Adrenal gland (tissue), 9 donors: ENCODE measurements at regions not wholly inside any gene's neighbourhood (a gene's known extent, or its start where the extent isn't known, plus 50 kb on each side); places are given as distances from the start of the nearest gene placed in this dataset.

ENCODE experiments used
- DNase-seq, 7 donors: peaks; one replicate each; pipeline ENCODE4 v3.0.0-alpha.2; 2019 to 2020
- H3K27ac ChIP-seq, 5 donors: fragments of 200-600 bp; sonication (generic) in 4 of 5; 1 replicate in 3 of 5; 2 replicates in 2 of 5; pipeline versions ENCODE4 v1.5.1 to v1.8.0; 2016 to 2020; ENCODE audit warnings: mild to moderate bottlenecking in 1 of 5
- H3K27me3 ChIP-seq: fragments of 200-600 bp; 2 replicates; pipeline ENCODE4 v1.8.0; 2021
- H3K36me3 ChIP-seq, 2 donors: fragments of 200-600 bp; replicated peaks in 1 of 2; 1 replicate in 1 of 2; 2 replicates in 1 of 2; pipeline versions ENCODE4 v1.5.1 to v1.8.0; 2018 to 2022
- H3K4me1 ChIP-seq, 2 donors: fragments of 200-600 bp; replicated peaks in 1 of 2; 1 replicate in 1 of 2; 2 replicates in 1 of 2; pipeline versions ENCODE4 v1.5.1 to v1.8.0; 2018 to 2021
- H3K4me3 ChIP-seq, 4 donors: fragments of 200-600 bp; sonication (generic) in 3 of 4; one replicate each; pipeline ENCODE4 v1.5.1; 2016 to 2018
- H3K9me3 ChIP-seq, 3 donors: fragments of 200-600 bp; sonication (generic) in 1 of 3; replicated peaks in 1 of 3; 1 replicate in 2 of 3; 2 replicates in 1 of 3; pipeline versions ENCODE4 v1.5.1 to v1.8.0; 2016 to 2021
- CTCF ChIP-seq, 6 experiments: fragments of 450-650 bp in 4 of 6; fragments of 200-600 bp in 2 of 6; sonication (generic) in 1 of 6; IDR thresholded peaks; 1 replicate in 5 of 6; 2 replicates in 1 of 6; pipeline versions ENCODE4 v1.5.1 to v1.8.0; 2016 to 2021; ENCODE audit warnings: antibody characterized with exemption in 6 of 6, mild to moderate bottlenecking in 2 of 6, moderate library complexity in 1 of 6
- POLR2A ChIP-seq, 2 donors: fragments of 450-650 bp; IDR thresholded peaks; one replicate each; pipeline ENCODE4 v1.6.1; 2017; ENCODE audit warnings: antibody characterized with exemption in 2 of 2, mild to moderate bottlenecking in 2 of 2, moderate library complexity in 1 of 2
- WGBS, 4 donors: extraction: QIAGEN DNeasy Blood & Tissue Kit in 2 of 4; methylation state at CpG; one replicate each; pipeline versions ENCODE4 v1.1.5 to v1.1.7; 2013 to 2017; 5-methylcytosine and 5-hydroxymethylcytosine counted together
- intact Hi-C, 2 donors: fragments of 100-400 bp; cut with DNase I; formaldehyde crosslinking; loops; one replicate each; pipeline versions ENCODE4 v1.14.1 to v1.15.0; 2022 to 2023
- donor health status: healthy with polysubstance abuse.
- donor health status: Bipolar disorder and iron deficiency.
- donor health status: DM: yes; HTN: yes; CAD: no.
- donor health status: DM: no; HTN: no; CAD: no.
- donor health status: DM: no; HTN: no; CAD: no.

DNA sequence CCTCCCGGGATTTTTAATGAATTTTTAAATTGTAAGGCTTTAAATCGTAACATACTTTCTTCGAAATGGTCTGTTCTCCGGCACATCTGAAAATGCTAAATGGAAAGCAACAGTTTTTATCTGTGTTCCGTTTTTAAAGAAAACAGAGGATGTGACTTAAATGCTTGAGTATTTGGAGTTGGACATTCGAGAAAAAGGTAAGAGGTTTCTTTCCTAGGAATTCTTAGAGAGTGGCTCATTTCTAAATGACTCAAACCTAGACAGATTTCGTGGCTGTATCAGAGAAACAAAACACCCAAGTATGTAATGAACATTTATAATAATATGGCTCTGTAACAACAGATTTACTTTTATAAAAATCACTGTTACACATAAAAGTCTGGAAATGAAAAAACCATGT lies 177.6 kb upstream of the CCDC68 start:
- H3K27me3 ChIP-seq = no peaks in the 10 kb centered on the region
- 79 to 80% (median 79%) methylated on average over 7 of the region's 7 CpGs for WGBS, 4 donors
- intact Hi-C loops = no loop called here
- no peaks in the 10 kb centered on the region for H3K9me3 ChIP-seq
- no peak for DNase-seq
- H3K27ac ChIP-seq = no peak overlapping the region
- H3K4me1 ChIP-seq = no peaks in the 10 kb centered on the region
- no peak for TF ChIP-seq CTCF (IDR thresholded peaks at IDR 0.05)
- H3K4me3 ChIP-seq = no peak overlapping the region
- no peaks in the 10 kb centered on the region for H3K36me3 ChIP-seq

- 69 to 77% (median 76%) methylated on average over 6 of the region's 6 CpGs for WGBS, 4 donors
- H3K36me3 ChIP-seq = no peaks in the 10 kb centered on the region
- TF ChIP-seq CTCF (IDR thresholded peaks at IDR 0.05) (no peak), POLR2A (IDR thresholded peaks at IDR 0.05) (no peak)
- intact Hi-C loops = no loop called here
- H3K4me3 ChIP-seq = no peak overlapping the region
- no peaks in the 10 kb centered on the region for H3K9me3 ChIP-seq
- H3K4me1 ChIP-seq = no peaks in the 10 kb centered on the region
- no peak for DNase-seq
- no peak overlapping the region for H3K27ac ChIP-seq
- H3K27me3 ChIP-seq = no peaks in the 10 kb centered on the region
These were observed 177.0 kb upstream of the CCDC68 start for GRCh38 chr18:55136258-55136657.

- DNase-seq = no peak
- no peak for TF ChIP-seq CTCF (IDR thresholded peaks at IDR 0.05)
- TF ChIP-seq POLR2A (IDR thresholded peaks at IDR 0.05) = no peak
- intact Hi-C loops = no loop called here
These were observed 174.1 kb upstream of the CCDC68 start for GRCh38 chr18:55133378-55133777.

DNA sequence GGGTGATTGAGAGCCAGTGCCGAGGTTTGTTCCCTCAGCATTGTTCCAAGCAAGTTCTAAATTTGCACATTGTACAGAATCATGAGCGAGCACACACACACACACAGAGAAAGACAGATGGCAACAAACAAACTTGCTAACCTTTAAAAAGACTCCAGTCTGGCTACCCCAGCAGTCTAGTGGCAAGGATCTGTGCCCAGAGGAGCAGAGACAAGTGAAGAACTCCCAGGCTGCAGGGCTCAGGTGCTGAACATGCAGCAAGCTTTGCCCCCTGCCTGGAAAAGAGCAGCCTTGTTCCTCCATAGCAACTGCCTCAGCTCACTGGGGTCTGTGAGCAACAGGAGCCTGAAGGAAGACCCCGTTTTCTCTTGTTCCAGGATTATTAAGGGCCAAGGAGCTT lies 169.2 kb upstream of the CCDC68 start:
- intact Hi-C loops = no loop called here
- H3K4me1 ChIP-seq = no peaks in the 10 kb centered on the region
- TF ChIP-seq POLR2A (IDR thresholded peaks at IDR 0.05) (no peak), CTCF (IDR thresholded peaks at IDR 0.05) (no peak)
- WGBS, 4 donors = 69 to 84% (median 77%) methylated on average over 3 of the region's 3 CpGs
- H3K27me3 ChIP-seq = no peaks in the 10 kb centered on the region
- H3K4me3 ChIP-seq = no peak overlapping the region
- no peak for DNase-seq
- H3K9me3 ChIP-seq = no peaks in the 10 kb centered on the region
- no peaks in the 10 kb centered on the region for H3K36me3 ChIP-seq
- no peak overlapping the region for H3K27ac ChIP-seq

More at GRCh38 chr18:55133378-55133777, 174.1 kb upstream of the CCDC68 start:
- Histone ChIP-seq H3K4me3 (no peak overlapping the region), H3K36me3 (no peaks in the 10 kb centered on the region), H3K4me1 (no peaks in the 10 kb centered on the region), H3K9me3 (no peaks in the 10 kb centered on the region), H3K27me3 (no peaks in the 10 kb centered on the region), H3K27ac (no peak overlapping the region)
- 90 to 96% (median 91%) methylated on average over 6 of the region's 6 CpGs for WGBS, 4 donors
